Osteocyte (in vitro differentiated cells): ENCODE measurements at regions not wholly inside any gene's neighbourhood (a gene's known extent, or its start where the extent isn't known, plus 50 kb on each side); places are given as distances from the start of the nearest gene placed in this dataset.

Source experiments
- DNase-seq: peaks from one replicate; pipeline ENCODE4 v3.0.0; 2021; ENCODE audit warnings: mixed read lengths; ENCODE audit not compliant: unreplicated experiment; ENCODE audit errors: extremely low spot score
- H3K27ac Mint-ChIP-seq: one replicate; pipeline ENCODE4 v1.8.0; 2021; ENCODE audit warnings: mild to moderate bottlenecking, mixed read lengths; ENCODE audit not compliant: unreplicated experiment
- H3K27me3 Mint-ChIP-seq: one replicate; pipeline ENCODE4 v1.8.0; 2021; ENCODE audit warnings: mixed read lengths; ENCODE audit not compliant: unreplicated experiment
- H3K36me3 Mint-ChIP-seq: one replicate; pipeline ENCODE4 v1.8.0; 2021; ENCODE audit warnings: mixed read lengths; ENCODE audit not compliant: unreplicated experiment
- H3K4me1 Mint-ChIP-seq: one replicate; pipeline ENCODE4 v1.8.0; 2021; ENCODE audit warnings: mixed read lengths; ENCODE audit not compliant: unreplicated experiment
- H3K4me3 Mint-ChIP-seq: one replicate; pipeline ENCODE4 v1.8.0; 2021; ENCODE audit warnings: mild to moderate bottlenecking, moderate library complexity, mixed read lengths; ENCODE audit not compliant: unreplicated experiment
- H3K9me3 Mint-ChIP-seq: one replicate; pipeline ENCODE4 v1.8.0; 2021; ENCODE audit warnings: mixed read lengths; ENCODE audit not compliant: unreplicated experiment
- CTCF ChIP-seq: fragments of 200-600 bp; sonication (generic); IDR thresholded peaks from 2 replicates; pipeline ENCODE4 v1.5.0; 2021; ENCODE audit warnings: antibody characterized with exemption, mild to moderate bottlenecking, moderate library complexity

- Mint-ChIP-seq H3K36me3 (no peaks in the 10 kb centered on the region), H3K9me3 (no peaks in the 10 kb centered on the region), H3K27ac (no peak overlapping the region), H3K4me1 (peaks cover 2% of the 10 kb centered on the region), H3K4me3 (no peak overlapping the region), H3K27me3 (no peaks in the 10 kb centered on the region)
- DNase-seq, result no peak
- TF ChIP-seq CTCF, result no peak
Measured at GRCh38 chr4:18999595-18999994, 978.0 kb upstream of the LCORL start.

GRCh38 chr4:18981234-18981615 lies 959.7 kb upstream of the LCORL start:
- no peak for TF ChIP-seq CTCF
- no peak for DNase-seq
- Mint-ChIP-seq H3K4me1 (no peaks in the 10 kb centered on the region), H3K27ac (no peak overlapping the region), H3K4me3 (no peak overlapping the region), H3K27me3 (peaks cover 3% of the 10 kb centered on the region), H3K36me3 (no peaks in the 10 kb centered on the region), H3K9me3 (no peaks in the 10 kb centered on the region)

GRCh38 chr4:18980516-18981233 lies 959.1 kb upstream of the LCORL start:
- Mint-ChIP-seq H3K4me3 (no peak overlapping the region), H3K27ac (no peak overlapping the region), H3K9me3 (no peaks in the 10 kb centered on the region), H3K4me1 (no peaks in the 10 kb centered on the region), H3K36me3 (no peaks in the 10 kb centered on the region), H3K27me3 (peaks cover 5% of the 10 kb centered on the region)
- DNase-seq, result no peak
- TF ChIP-seq CTCF, result no peak

- Mint-ChIP-seq H3K27me3 (peaks cover 5% of the 10 kb centered on the region), H3K4me3 (no peak overlapping the region), H3K9me3 (peaks cover 2% of the 10 kb centered on the region), H3K4me1 (no peaks in the 10 kb centered on the region), H3K27ac (no peak overlapping the region), H3K36me3 (no peaks in the 10 kb centered on the region)
- DNase-seq, result no peak
- TF ChIP-seq CTCF, result no peak
Measured at GRCh38 chr4:18976884-18977283, 955.3 kb upstream of the LCORL start.

- no peak for TF ChIP-seq CTCF
- no peaks in the 10 kb centered on the region for H3K36me3 Mint-ChIP-seq
- no peaks in the 10 kb centered on the region for H3K4me1 Mint-ChIP-seq
- peaks cover 9% of the 10 kb centered on the region for H3K9me3 Mint-ChIP-seq
- H3K27me3 Mint-ChIP-seq, result peaks cover 5% of the 10 kb centered on the region
- H3K4me3 Mint-ChIP-seq, result no peak overlapping the region
- H3K27ac Mint-ChIP-seq, result no peak overlapping the region
- no peak for DNase-seq
Measured at GRCh38 chr4:18975916-18976808, 954.6 kb upstream of the LCORL start.
